NAMALWA (cell line): ENCODE measurements at regions not wholly inside any gene's neighbourhood (a gene's known extent, or its start where the extent isn't known, plus 50 kb on each side); places are given as distances from the start of the nearest gene placed in this dataset.
"Not testable (repeated sequence)": the region's sequence is repeated elsewhere in the genome, so short reads cannot be mapped to it uniquely, and the experiment has no call there.

ENCODE experiments used
- DNase-seq: peaks from one replicate; pipeline ENCODE4 v3.0.0-alpha.2; 2015; ENCODE audit warnings: low spot score

- no peak for DNase-seq
Measured at GRCh38 chr2:187871506-187871905, 317.3 kb upstream of the TFPI start.

- no peak for DNase-seq
Measured at GRCh38 chr2:187873132-187873531, 318.9 kb upstream of the TFPI start.

GRCh38 chr2:187874786-187875185, 320.6 kb upstream of the TFPI start:
- DNase-seq, result no peak

DNA sequence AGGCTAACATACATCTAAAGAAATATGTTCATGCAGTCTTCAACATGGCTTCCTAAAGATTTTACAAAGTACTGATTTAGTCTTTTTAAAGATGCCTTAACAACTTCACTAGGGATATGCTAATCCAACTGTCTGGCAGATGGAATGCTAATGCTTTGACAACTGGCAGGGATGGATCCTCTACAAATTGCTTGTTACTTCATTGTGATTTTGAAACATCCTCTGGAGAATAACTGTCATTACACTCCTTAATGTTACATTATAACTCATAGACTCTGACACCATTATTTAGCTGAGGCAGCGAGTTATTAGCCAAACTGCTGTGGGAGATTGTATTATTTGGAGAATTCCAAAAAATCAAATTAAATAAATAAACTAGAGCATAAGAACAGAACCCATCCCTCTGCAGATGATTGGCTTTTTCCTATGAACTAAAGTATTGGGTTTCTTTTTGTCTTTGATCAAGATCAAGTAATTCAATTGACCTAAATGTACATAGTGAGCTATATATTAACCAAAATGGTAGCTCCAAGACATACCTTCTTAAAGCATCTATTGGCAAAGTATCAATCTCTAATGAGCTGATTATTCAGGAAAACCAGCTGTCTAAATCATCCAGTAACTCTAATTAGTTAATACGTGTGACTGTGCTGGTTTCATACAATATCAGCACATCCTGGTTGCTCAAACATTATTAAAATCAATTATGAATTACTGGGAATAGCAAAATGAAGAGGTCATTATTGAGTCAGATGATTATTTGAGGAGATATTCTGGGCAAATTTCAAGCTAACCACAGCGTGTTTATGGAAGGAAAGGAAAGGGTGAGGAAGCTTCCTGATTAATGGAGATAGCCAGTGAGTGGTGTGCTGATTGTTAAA, 321.3 kb upstream of the TFPI start:
- no peak for DNase-seq

DNA sequence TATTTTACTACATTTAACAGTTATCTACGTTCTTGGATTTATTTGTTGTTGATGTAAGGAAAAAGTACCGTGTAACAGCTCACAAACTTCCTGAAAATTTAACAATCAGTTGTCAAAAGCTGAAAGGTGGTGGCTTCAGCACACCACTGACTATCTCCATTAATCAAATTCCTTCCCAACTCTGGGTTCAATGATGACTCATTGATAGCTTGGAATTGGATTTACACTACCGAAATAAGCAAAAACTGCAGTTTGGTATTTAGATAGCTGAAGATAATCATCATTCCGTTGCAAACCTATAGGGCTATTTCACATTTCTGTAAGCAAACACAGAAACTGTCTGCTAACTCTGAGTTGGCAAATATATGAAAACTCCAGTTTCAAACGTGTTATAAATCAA, 322.3 kb upstream of the TFPI start:
- DNase-seq, result no peak

DNA sequence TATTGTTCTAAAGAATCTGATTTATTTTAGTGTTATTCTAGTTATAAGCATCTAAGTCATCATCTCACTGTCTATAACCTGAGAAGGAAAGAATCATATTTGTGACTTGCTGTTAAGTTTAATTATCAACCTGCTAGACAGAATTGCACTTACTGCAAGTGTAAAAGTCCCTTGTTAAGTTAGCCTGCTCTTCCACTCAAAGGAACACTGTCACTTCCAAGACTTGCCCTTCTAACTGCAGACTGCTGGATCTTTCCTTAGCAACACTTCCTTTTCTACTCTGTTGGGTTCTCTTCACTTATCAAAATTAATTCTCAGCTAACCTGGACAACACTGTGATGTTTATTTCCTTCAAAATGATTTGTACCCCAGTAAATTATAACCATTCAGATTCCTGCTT, 323.2 kb upstream of the TFPI start:
- DNase-seq, result no peak

DNA sequence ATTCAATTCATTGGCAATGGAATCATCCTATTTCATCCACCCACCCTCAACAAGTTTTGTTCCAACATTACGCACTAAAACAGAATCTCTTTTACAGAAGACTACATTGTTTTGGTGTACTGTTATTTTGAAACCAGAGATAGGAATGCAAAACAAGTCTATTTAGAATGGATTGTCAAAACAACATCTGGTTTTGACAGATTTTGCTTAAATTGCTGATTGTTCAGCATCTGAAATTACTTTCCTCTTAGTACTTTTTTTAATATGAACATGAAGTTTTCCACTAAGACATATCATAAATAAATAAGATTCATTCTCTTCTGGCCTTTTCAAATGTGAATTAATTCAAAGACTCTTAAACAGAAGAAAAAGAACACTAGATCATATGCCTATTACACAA, 323.9 kb upstream of the TFPI start:
- DNase-seq, result no peak

DNA sequence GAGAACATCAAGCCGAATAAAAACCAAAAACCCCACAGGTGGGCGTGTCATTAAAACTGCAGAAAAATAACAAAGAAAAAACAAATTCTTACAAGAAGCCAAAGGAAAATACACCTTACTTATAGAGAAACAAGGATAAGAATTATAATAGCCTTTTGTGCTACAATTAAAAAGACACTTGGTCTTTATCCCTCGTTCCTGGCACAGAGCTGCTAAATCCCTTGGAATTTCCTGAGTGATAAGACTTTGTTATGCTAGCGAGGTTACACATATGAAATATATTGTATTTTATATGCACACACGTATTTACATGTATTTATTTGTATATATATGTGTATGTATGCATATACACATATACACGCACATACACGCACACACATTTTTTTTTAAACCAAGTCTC, 325.3 kb upstream of the TFPI start:
- no peak for DNase-seq

DNA sequence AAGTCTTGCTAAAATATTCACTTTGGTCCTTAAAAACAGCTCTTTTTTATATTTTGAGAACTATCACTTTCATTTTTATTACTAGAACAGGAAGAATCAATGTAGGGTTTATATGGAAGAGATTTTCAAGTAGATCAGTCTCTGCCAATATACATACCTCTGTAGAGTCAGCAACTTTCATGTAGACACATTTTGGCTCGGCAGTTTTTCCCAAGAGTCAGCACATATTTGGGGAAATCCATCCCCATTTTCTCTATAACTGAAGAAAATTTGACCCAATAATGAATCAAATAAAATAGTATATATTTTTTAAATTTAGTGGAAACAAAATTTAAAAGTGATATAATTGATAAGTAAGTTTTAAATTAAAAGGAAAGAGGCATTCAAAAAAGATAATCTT, 329.8 kb upstream of the TFPI start:
- DNase-seq, result no peak

GRCh38 chr2:187890690-187891089, 336.5 kb upstream of the TFPI start:
- no peak for DNase-seq

- DNase-seq, result no peak
Measured at GRCh38 chr2:187900021-187900420, 345.8 kb upstream of the TFPI start.

DNA sequence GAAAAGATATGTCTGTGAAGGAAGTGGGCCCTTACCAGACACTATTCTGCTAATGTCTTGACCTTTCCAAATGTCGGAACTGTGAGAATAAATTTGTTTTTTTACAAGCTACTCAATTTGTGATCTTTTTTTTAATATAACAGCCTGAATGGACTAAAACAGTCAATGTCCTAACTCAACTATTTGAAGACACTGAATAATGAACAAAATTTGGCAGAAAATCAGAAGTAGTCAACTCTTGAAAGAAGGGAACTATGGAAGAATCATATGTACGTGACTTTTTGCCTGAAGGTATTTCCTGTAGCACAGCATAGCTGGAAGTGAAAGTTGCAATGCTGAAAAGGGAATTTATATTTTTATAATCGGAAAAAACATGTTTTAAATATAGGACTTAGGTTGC, 351.8 kb upstream of the TFPI start:
- DNase-seq, result no peak

- DNase-seq, result not testable (repeated sequence)
Measured at GRCh38 chr2:187910922-187911321, 356.7 kb upstream of the TFPI start.

DNA sequence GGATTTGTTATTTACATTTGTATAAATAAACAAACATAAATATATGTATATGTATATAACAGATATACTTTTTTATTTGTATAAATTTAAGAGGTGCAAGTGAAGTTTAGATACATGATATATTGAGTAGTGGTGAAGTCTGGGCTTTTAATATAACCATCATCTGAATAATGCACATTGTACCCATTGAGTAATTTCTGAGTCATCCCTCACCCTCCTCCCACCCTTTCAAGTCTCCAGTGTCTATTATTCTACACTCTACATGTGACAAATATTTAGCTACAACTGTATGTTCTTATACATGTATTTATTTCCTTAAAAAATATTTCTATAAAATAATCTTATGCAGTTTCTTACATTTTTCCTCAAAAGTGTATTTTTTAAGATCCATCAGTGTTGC, 358.7 kb upstream of the TFPI start:
- no peak for DNase-seq

DNA sequence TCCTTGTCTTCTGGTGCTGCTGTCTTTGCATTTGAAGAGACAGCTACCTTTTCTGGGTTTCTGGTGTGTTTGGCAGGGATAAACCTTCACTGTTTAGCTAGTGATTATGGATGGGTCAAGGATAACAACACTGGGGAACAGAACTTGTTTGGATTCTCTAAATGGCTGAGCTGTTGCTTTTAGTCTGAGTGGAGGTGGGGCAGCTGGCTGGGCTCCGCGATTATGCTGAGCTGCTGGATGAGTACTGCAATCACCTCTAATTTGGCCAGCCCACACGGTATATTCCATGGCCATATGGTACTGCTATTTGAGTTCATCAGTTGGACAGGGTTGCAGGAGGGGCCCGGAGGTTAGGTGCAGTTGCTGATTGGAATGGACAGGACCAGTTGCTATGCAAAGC, 361.6 kb upstream of the TFPI start:
- no peak for DNase-seq

DNA sequence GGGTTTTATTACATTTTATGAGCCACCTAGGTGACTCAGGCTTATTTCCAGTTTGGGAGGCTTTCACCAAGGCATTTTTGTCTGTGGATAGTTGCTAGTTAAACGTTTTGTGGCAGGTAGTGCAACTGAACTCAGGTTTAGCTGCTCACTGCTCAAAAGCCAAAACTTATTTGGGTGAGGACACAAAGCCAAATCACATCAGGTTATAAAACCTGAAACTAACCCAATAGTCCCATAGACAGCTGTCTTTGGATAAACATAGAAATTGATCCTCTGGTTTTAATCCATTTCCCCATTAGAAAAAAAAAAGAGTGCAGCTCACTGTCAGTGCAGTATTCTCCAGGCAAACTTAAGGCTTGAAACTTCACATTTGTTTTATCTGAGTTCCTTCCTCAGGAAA, 362.6 kb upstream of the TFPI start:
- DNase-seq, result no peak

DNA sequence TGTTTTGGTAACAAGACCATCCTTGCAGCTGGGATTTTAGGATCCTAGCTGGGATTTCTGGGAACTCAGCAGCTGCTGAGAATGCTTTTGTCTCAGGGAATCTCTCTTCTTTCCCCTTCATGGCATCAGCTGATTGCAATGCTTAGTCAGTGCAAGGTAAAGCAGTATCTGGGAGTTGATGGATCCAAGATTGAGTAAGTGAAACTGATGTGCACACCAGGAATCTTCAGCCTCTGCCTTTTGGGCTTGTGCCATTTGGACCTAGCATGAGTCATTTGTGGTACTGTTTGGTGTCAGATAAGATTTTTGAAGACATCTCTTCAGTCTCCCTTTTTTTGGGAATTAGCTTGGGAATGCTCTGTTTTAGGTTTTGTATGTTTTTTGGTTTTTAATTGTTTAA, 363.3 kb upstream of the TFPI start:
- no peak for DNase-seq

GRCh38 chr2:187918996-187919821, 365.0 kb upstream of the TFPI start:
- no peak for DNase-seq

- DNase-seq, result no peak
Measured at GRCh38 chr2:187920511-187920910, 366.3 kb upstream of the TFPI start.

- no peak for DNase-seq
Measured at GRCh38 chr2:187922846-187923245, 368.6 kb upstream of the TFPI start.

GRCh38 chr2:187924293-187924692, 367.4 kb upstream of the GULP1 start:
- no peak for DNase-seq

GRCh38 chr2:187934236-187934635, 357.4 kb upstream of the GULP1 start:
- no peak for DNase-seq

DNA sequence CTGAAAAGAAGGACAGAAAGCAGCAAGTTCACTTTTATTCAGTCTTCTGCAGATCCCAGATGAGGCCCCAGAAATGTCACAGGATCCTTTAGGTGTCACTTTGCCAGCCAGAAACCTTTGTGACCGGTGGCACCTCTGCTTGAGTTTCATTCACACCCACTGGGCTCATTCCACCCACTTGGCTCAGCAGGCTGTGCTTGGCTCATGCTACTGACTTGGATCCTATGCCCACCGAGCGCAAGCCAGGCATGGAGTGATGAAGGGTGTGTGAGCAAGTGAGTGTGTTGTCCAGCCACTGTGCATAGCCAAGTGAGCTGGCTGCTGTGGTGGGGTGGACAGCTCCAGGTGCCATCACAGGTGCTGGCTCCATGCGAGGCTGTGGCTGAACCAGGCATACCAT, 357.0 kb upstream of the GULP1 start:
- DNase-seq, result no peak
